GM18951 (cell line): ENCODE measurements at regions not wholly inside any gene's neighbourhood (a gene's known extent, or its start where the extent isn't known, plus 50 kb on each side); places are given as distances from the start of the nearest gene placed in this dataset.
"Not testable (repeated sequence)": the region's sequence is repeated elsewhere in the genome, so short reads cannot be mapped to it uniquely, and the experiment has no call there.

ENCODE experiments used
- POLR2A ChIP-seq: IDR thresholded peaks from 4 replicates; pipeline ENCODE4 v1.6.1; 2011; ENCODE audit warnings: mild to moderate bottlenecking; ENCODE audit not compliant: insufficient read length, insufficient read depth; ENCODE audit errors: extremely low read depth
- in situ Hi-C: fragments of 300-500 bp; cut with MboI; formaldehyde crosslinking; loops from one replicate; pipeline ENCODE4 v1.12.0; 2022; ENCODE audit warnings: low sequenced_read_pairs, mixed read lengths, inconsistent platforms; ENCODE audit not compliant: unreplicated experiment

DNA sequence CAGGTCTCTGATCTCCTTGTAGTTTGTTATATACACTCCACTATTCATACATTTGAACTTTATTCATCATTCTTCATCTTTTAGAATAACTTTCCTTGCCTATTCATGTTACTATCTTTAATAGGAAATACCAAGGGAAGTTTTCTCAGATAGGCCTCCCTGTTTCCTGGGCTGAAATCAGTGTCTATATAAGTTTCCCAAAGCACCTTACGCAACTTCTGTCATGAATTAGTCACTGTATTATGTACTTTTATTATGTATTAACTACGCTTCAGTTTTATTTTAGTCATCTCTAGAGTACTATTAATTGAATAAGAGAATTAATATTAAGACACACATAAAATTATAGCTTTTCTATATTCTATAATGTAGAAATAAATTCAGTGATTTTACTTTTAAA is 1481.5 kb downstream of the OTOL1 start:
- TF ChIP-seq POLR2A: no peak
- in situ Hi-C loops: no loop called here

DNA sequence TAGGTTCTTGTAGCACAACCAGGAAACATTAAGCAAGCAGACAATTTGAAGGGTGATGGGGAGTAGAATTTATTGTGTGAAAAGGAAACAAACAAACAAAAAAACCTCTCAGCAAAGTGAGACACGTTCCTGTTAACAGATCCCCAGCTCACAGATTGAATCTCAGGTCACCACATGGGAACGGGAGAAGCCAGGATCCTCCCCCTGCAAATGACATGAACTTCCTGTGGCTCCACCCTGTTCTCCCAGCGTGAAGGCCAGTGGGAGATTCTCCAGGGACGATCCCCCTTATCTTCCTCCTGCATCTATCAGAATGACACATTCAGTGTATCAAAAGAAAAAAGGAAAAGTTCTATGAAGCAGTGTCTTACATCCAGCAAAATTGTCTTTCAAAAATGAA is 1488.1 kb downstream of the OTOL1 start:
- TF ChIP-seq POLR2A: no peak
- in situ Hi-C loops: no loop called here

DNA sequence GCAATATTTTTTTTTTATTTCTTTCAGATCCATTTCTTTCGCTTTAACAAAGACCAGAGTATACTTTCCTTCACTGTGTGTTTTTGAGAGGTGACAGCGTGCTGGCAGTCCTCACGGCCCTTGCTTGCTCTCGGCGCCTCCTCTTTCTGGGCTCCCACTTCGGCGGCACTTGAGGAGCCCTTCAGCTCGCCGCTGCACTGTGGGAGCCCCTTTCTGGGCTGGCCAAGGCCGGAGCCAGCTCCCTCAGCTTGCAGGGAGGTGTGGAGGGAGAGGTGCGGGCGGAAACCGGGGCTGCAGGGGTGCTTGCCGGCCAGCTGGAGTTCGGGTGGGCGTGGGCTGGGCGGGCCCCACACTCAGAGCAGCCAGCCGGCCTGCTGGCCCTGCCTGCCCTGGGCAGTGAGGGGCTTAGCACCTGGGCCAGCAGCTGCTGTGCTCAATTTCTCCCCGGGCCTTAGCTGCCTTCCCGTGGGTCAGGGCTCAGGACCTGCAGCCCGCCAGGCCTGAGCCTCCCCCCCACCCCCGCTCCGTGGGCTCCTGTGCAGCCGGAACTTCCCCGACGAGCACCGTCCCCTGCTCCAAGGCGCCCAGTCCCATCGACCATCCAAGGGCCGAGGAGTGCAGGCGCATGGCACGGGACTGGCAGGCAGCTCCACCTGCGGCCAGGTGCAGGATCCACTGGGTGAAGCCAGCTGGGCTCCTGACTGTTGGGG is 1490.6 kb downstream of the OTOL1 start:
- in situ Hi-C loops: not testable (repeated sequence)

DNA sequence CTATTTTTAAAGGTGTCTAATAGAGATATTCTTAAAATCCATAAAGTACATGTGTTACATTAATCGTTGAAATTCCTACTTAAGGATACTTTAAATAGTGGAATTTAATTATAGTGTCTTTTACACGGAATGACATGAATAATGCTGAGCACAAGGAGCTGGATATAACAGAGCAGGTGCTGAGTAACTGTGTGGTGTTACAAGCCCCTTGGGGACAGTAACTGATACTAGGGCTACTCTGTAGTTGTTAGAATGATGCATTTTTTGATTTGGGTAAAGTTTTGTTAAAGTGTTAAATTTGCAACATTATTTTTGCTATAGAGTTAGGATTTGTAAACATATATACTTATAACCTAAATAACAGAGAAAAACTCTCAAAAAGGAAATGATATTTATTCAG is 1496.1 kb downstream of the OTOL1 start:
- TF ChIP-seq POLR2A: no peak
- in situ Hi-C loops: no loop called here

DNA sequence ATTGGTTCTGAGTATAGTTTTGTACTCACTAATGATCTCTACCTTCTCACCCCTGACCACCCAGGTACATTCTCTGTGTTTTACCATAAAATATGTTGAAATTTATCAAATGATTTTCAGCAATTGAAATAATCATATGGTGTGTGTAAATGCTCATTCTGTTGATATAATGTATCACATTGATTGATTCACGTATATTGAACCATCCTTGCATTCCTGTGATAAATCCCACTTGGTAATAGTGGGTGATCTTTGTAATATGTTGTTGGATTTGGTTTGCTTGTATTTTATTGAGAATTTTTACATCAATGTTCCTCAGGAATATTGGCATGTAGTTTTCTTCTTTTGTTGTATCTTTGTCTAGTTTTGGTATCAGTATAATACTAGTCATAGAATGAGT is 1497.6 kb downstream of the OTOL1 start:
- TF ChIP-seq POLR2A: no peak
- in situ Hi-C loops: no loop called here

DNA sequence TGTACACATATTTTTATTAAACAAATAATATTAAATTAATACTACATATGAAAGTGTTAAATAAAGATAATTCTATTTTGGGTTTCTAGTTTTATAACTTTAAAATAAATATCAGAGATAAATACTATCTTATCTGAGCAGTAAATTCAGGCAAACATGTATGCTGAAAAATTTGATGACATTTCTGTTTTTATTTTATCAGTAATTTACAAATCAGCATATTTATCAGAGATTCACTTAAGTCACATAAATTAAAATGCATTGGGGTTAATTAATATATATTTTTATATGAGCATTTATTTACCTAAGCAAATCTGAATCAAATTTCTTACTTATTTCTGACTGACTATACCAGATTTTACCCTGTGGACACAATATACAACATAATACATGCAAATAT is 1499.8 kb downstream of the OTOL1 start:
- in situ Hi-C loops: no loop called here
- no peak for TF ChIP-seq POLR2A

GRCh38 chr3:162998205-162998604 is 1501.6 kb downstream of the OTOL1 start:
- in situ Hi-C loops: no loop called here
- TF ChIP-seq POLR2A: no peak

- TF ChIP-seq POLR2A: no peak
- in situ Hi-C loops: no loop called here
Observed at GRCh38 chr3:163011596-163011995, 1515.0 kb downstream of the OTOL1 start.

GRCh38 chr3:163016251-163016650 is 1519.6 kb downstream of the OTOL1 start:
- in situ Hi-C loops: no loop called here
- TF ChIP-seq POLR2A: no peak

DNA sequence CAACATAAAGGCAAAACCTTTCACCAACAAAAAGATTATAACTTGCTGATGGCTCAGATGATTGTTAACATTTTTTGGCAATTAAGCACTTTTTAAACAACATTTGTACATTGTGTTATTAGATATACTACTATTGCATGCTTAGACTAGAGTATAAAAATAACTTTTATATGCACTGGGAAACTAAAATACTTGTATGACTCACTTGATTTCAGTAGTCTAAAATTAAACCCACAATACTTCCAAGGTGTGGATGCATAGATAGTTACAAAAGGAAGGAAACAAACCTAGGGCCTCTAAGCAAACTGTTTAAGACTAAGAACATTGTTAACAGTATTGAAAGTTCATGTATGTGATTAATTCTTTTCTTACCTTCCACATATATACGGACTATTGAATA is 1521.5 kb downstream of the OTOL1 start:
- no peak for TF ChIP-seq POLR2A
- in situ Hi-C loops: no loop called here

DNA sequence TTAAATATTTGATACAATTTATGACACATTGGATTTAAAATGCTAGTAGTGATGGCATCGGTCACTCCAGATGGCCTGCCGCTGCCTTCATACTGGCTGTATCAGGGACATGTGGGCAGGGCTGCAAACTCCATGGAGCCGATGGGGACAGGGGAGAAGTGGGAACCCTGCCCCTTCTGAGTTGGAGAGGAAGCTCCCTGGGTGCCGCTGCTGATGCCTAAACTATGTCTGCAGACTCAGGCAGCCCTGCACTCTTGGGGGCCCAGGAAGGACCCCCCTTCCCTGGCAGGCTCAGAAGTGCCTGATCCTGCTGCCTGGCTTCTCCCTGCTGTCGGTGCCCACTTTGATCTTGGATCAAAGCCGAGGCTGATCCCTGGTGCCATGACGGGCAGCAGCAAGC is 1522.1 kb downstream of the OTOL1 start:
- TF ChIP-seq POLR2A: no peak
- in situ Hi-C loops: no loop called here

DNA sequence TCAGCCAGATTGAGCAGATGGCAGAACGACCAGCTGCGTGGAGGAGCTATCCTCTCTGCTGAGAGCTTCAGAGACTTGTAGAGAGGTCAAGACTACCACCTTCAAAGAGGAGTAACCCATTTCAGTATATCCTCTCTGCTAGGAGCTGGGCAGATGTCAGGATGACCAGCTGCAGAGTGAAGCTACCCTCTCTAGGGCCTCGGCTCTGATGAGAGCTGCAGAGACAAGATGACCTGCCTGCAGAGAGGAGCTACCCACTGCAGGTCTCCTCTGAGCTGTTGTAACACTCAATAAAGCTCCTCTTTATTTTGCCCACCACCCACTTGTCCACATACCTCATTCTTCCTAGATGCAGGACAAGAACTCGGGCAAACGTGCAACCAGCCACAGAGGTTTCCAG is 1522.7 kb downstream of the OTOL1 start:
- TF ChIP-seq POLR2A: no peak

GRCh38 chr3:163033652-163034051 is 1537.0 kb downstream of the OTOL1 start:
- no peak for TF ChIP-seq POLR2A
- in situ Hi-C loops: no loop called here

More for the DNA sequence above, 1522.7 kb downstream of the OTOL1 start:
- in situ Hi-C loops: no loop called here

DNA sequence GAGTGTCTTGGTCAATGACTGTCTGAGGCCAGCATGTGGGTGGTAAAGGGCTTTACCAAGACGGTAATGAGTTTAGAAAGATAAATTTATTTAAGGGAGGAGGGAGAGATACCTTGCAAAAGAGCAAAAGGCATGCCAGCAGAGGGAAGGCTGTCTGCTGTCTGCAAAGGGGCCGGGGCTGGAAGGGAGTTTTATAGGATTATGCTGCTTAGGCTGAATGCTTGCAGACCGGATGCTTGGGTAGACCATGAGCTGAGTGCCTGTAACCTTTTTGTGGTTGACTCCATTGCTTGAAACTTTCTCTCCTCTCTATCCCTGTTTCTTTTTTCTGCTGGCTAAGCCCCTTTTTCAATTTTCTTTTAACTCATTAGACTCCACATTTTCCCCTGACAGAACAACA is 1543.0 kb downstream of the OTOL1 start:
- in situ Hi-C loops: no loop called here
- no peak for TF ChIP-seq POLR2A

GRCh38 chr3:163043074-163043473 is 1546.5 kb downstream of the OTOL1 start:
- in situ Hi-C loops: no loop called here
- TF ChIP-seq POLR2A: no peak
